GM19467 (cell line): ENCODE measurements at regions not wholly inside any gene's neighbourhood (a gene's known extent, or its start where the extent isn't known, plus 50 kb on each side); places are given as distances from the start of the nearest gene placed in this dataset.

Experiments
- ATAC-seq: cut with Tn5 transposase; IDR thresholded peaks from one replicate; pipeline ENCODE4 v1.9.1; 2021; ENCODE audit warnings: mild to moderate bottlenecking, moderate library complexity; ENCODE audit not compliant: unreplicated experiment

DNA sequence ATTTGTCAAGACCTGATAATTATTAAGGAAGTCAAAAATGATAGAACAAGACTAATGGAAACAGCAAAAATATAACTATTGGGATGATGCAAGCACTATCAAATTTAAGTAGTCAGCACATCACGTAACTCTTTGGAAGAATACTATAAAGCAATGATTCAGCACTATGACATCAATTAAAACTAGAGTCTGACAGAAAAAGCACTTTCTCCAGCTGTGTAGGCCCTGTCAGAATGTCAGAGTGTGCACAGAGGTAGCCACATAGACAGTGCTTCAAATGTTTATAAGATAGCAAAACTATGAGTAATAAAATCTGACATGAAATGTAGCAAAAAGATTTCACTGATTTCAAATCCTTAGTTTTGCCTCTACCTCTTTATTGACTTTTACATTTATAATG is 1226.6 kb upstream of the ADGRL3 start:
- no peak for ATAC-seq

DNA sequence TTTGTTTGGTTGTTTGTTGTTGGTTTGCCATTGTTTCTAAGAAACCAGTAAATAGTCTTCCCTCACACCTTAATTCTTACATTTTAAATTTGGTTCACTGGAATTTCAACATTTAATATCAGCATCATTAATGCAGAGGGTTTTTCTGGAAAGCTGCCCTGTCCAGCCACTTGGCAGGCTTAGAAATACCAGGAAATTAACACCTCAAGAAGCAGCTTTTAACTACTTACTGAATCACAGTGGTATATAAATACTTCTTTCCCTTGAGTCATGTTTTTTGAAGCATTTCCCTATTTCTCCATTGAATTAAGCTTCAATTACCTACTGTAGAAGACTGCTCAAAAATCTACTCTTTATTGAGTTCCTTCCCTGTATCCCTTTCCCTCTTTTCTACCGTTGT is 1221.1 kb upstream of the ADGRL3 start:
- ATAC-seq, result no peak

GRCh38 chr4:59983852-59984251 is 1216.3 kb upstream of the ADGRL3 start:
- no peak for ATAC-seq

GRCh38 chr4:59987289-59987688 is 1212.8 kb upstream of the ADGRL3 start:
- no peak for ATAC-seq

GRCh38 chr4:59994118-59994517 is 1206.0 kb upstream of the ADGRL3 start:
- no peak for ATAC-seq

- ATAC-seq, result no peak
These were observed 1197.4 kb upstream of the ADGRL3 start for GRCh38 chr4:60002603-60003337.

DNA sequence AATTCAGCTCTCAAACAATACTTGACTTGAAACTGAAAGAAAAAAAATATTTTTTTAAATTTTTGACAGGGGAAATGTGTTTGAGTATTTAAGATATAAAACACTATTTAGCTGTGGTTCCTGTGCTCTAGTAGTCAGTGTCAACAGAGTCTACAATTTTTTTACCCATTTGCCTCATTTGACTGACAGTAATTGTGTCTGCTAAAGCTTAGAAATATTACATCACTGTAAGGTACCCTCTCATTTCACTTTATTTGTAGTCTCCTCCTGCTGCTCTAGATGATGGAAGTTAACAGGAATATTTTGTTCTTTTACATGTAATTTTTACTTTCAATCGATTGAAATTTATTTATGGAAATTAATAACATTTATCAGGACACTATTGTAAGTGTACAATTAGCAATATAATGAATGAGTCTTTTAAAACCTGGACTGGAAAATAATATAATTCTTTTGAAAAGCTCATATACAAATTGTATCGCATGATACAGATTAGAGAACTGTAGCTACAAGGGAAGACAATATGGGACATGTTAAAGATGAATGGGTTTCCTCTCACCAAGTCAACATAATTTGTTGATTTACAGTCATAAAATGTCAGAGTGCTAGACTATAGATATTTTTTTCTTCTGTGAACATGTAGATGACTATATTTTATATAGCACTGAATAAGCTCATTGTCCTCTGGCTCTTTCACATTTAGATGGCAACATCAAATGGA is 1186.5 kb upstream of the ADGRL3 start:
- no peak for ATAC-seq

GRCh38 chr4:60016971-60017370 is 1183.2 kb upstream of the ADGRL3 start:
- no peak for ATAC-seq

GRCh38 chr4:60019180-60019579 is 1180.9 kb upstream of the ADGRL3 start:
- ATAC-seq, result no peak

- no peak for ATAC-seq
These were observed 1180.2 kb upstream of the ADGRL3 start for GRCh38 chr4:60019946-60020345.

- no peak for ATAC-seq
These were observed 1179.7 kb upstream of the ADGRL3 start for GRCh38 chr4:60020389-60020788.

GRCh38 chr4:60033826-60034225 is 1166.3 kb upstream of the ADGRL3 start:
- no peak for ATAC-seq

DNA sequence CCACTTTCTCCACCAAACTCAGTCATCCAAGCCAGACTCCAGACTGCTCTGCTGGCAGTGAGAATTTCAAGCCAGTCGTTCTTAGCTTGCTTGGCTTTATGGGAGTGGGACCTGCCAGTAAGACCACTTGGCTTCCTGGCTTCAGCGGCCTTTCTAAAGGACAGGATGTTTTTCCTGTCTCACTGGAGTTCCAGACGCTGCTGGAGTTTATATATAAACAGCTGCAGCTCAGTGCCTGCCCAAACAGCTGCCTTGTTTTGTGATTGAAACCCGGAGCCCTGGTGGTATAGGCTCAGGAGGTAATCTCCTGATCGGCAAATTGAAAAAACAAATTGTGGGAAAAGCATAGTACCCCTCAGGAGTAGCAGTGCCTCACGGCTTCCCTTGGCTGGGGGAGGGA is 1165.8 kb upstream of the ADGRL3 start:
- ATAC-seq, result no peak

DNA sequence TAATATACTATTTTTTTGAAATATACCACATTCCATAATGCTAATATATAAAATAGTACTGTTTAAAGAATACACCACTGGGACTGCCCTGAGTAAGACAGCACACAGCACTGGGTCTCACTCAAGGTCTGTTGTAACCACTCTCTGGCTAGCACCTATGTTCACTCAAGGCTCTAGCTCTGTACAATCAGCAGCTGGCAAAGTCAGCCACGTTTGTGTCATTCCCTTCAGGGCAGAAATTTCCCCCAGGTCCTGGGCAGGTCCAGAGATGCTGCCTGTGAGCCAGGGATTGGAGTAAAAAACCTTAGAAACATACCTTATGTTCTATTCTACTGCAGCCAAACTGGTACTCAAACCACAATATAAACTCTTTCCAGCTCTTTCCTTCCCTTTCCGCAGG is 1160.2 kb upstream of the ADGRL3 start:
- ATAC-seq, result no peak

DNA sequence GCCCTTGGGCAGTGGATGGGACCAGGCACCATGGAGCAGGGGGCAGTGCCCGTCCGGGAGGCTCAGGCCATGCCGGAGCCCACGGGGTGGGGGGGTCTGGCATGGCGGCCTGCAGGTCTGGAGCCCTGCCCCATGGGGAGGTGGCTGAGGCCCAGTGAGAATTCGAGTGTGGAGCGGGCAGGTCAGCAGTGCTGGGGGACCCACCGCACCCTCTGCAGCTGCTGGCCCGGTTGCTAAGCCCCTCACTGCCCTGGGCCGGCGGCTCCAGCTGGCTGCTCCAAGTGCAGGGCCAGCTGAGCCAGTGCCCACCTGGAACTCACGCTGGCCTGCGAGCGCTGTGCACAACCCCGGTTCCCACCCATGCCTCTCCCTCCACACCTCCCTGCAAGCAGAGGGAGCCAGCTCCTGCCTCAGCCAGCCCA is 1157.9 kb upstream of the ADGRL3 start:
- ATAC-seq, result no peak

DNA sequence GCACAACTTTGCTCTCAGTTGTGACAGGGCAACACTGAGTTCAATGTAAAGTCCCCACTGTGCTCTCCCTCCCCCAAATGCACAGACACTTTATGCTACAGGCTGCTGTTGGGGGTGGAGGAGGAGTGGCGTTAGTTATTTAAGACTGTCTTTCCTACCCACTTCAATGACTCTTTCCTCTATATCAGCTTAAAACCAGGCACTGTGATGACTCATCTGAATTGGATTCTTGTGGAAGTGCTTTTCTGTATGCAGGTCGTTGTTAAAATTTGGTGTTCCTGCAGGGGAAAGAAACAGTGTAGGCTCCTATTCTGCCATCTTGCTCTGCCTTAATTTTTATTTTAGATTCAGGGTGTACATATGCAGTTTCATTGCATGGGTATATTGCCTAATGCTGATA is 1157.2 kb upstream of the ADGRL3 start:
- ATAC-seq, result no peak

DNA sequence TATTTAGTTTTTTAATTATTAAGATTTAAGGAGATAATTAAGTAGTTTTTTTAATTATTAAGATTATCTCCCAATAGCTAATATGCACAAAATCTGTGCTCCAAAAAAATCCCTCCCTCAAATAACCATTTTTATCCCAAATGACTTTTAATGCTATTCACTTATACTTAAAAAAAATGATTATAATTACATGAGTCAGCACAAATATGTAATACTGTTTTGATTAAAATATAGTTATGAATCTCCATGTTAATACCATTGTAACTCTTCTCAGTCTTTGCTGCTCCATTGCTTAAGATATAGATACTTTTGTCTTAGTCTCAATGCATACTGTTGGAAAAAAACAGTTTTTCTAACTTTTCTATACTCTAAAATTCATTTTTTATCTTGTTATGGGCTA is 1121.1 kb upstream of the ADGRL3 start:
- ATAC-seq, result no peak

- no peak for ATAC-seq
These were observed 1118.3 kb upstream of the ADGRL3 start for GRCh38 chr4:60081839-60082238.

DNA sequence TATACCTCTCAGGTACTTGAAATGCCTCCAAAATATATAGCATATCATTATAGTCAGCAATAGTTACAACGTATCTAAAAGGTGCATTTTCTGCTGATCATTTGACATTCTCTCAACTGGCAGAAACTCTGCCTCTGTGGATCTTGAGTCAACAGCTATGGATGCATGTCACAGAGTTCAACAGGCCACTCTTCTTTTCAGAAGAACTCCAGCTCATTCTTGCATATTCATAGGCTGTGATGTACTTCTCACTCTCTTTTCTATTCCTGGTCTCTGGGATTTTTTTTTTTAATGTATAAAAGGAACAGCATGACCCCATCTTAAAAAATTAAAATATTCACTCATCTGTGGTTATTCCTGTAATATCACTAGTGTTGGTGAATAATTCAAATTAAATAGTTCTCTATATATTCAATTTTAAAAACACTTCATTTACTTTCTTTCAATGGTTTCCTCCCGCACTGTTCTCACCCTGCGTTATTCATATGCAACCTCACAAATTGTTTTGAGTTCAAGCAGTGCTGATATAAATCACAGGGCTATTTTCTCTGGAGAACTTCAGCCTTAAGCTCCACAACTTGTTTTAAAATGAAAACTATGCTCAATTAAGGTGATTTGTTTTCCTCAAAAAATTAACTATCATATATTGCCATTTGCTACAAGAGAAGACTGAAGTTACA is 1111.2 kb upstream of the ADGRL3 start:
- no peak for ATAC-seq

GRCh38 chr4:60089546-60090273 is 1110.4 kb upstream of the ADGRL3 start:
- no peak for ATAC-seq

- ATAC-seq, result no peak
These were observed 1103.5 kb upstream of the ADGRL3 start for GRCh38 chr4:60096676-60097075.
